HEK293T (cell line): ENCODE measurements at regions not wholly inside any gene's neighbourhood (a gene's known extent, or its start where the extent isn't known, plus 50 kb on each side); places are given as distances from the start of the nearest gene placed in this dataset.

Experiments used
- CTCF ChIA-PET: fragments of 350-600 bp; formaldehyde crosslinking; extraction: SDS; loops from one replicate; lab custom pipeline; 2021; ENCODE audit warnings: antibody characterized with exemption, inconsistent platforms; lab: Yijun Ruan, JAX
- POLR2A ChIA-PET: fragments of 350-600 bp; formaldehyde crosslinking; extraction: SDS; loops from one replicate; lab custom pipeline; 2020; ENCODE audit warnings: antibody characterized with exemption, inconsistent platforms; lab: Yijun Ruan, JAX
- DNase-seq: peaks from one replicate; pipeline ENCODE4 v3.0.0; 2012; ENCODE audit warnings: mixed read lengths; ENCODE audit errors: extremely low spot score
- ARNT ChIP-seq: fragments of 450-650 bp; IDR thresholded peaks from 2 replicates; pipeline ENCODE4 v1.6.1; 2017; ENCODE audit warnings: mild to moderate bottlenecking
- BHLHE40 ChIP-seq: fragments of 450-650 bp; IDR thresholded peaks from 2 replicates; pipeline ENCODE4 v1.6.1; 2016; ENCODE audit warnings: mild to moderate bottlenecking, moderate library complexity, borderline replicate concordance
- CTBP1 ChIP-seq: fragments of 450-650 bp; IDR thresholded peaks from 2 replicates; pipeline ENCODE4 v1.6.1; 2016; ENCODE audit warnings: borderline replicate concordance
- ELF4 ChIP-seq: fragments of 450-650 bp; IDR thresholded peaks from 2 replicates; pipeline ENCODE4 v1.6.1; 2017; ENCODE audit warnings: antibody characterized with exemption
- FOXA1 ChIP-seq: fragments of 450-650 bp; IDR thresholded peaks from 2 replicates; pipeline ENCODE4 v1.6.1; 2016; ENCODE audit warnings: mild to moderate bottlenecking
- FOXK2 ChIP-seq: fragments of 450-650 bp; IDR thresholded peaks from 2 replicates; pipeline ENCODE4 v1.6.1; 2016; ENCODE audit warnings: mild to moderate bottlenecking
- FOXM1 ChIP-seq: fragments of 450-650 bp; IDR thresholded peaks from 2 replicates; pipeline ENCODE4 v1.6.1; 2017; ENCODE audit warnings: mild to moderate bottlenecking, borderline replicate concordance
- HDGF ChIP-seq: fragments of 450-650 bp; IDR thresholded peaks from 2 replicates; pipeline ENCODE4 v1.6.1; 2017; ENCODE audit warnings: antibody characterized with exemption, borderline replicate concordance
- L3MBTL2 ChIP-seq: fragments of 450-650 bp; conservative IDR thresholded peaks from 2 replicates; pipeline ENCODE4 v1.6.1; 2016; ENCODE audit warnings: mild to moderate bottlenecking
- LEF1 ChIP-seq: fragments of 450-650 bp; IDR thresholded peaks from 2 replicates; pipeline ENCODE4 v1.6.1; 2017; ENCODE audit warnings: mild to moderate bottlenecking, borderline replicate concordance
- NFRKB ChIP-seq: fragments of 450-650 bp; IDR thresholded peaks from 2 replicates; pipeline ENCODE4 v1.6.1; 2016; ENCODE audit warnings: mild to moderate bottlenecking, moderate library complexity
- SP1 ChIP-seq: fragments of 450-650 bp; IDR thresholded peaks from 2 replicates; pipeline ENCODE4 v1.6.1; 2017
- SUZ12 ChIP-seq: fragments of 450-650 bp; IDR thresholded peaks from 2 replicates; pipeline ENCODE4 v1.6.1; 2016; ENCODE audit warnings: mild to moderate bottlenecking
- TARDBP ChIP-seq: fragments of 450-650 bp; IDR thresholded peaks from 2 replicates; pipeline ENCODE4 v1.6.1; 2016
- ZNF384 ChIP-seq: fragments of 450-650 bp; IDR thresholded peaks from 2 replicates; pipeline ENCODE4 v1.6.1; 2016
- TF ChIP-seq, protein P1 (sequence below): fragments of 450-650 bp; IDR thresholded peaks from 2 replicates; pipeline ENCODE4 v1.6.1; 2016

DNA sequence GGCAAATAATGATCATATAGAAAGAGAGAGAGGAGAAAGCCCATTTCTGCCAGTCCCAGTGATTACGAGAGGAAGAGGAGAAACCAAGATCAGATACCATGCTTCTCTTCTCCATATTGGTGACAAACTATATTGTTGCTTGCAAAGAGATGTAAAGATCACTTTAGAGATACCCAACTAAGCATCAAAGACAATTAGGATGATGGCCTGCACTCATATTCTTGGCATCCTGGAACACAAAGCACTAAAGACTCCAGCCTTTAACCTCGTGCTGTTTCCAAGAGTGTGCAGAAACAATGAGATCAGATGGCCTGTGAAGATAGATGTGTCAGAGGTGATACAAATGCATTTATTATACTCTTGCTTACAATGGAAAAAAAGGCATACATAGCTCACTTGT is 170.7 kb upstream of the TP63 start:
- CTCF ChIA-PET, result no interaction called here
- POLR2A ChIA-PET, result no interaction called here
- no peak for DNase-seq
- TF ChIP-seq FOXK2 (no peak), ELF4 (no peak), TARDBP (no peak)
- TF ChIP-seq, protein P1, sequence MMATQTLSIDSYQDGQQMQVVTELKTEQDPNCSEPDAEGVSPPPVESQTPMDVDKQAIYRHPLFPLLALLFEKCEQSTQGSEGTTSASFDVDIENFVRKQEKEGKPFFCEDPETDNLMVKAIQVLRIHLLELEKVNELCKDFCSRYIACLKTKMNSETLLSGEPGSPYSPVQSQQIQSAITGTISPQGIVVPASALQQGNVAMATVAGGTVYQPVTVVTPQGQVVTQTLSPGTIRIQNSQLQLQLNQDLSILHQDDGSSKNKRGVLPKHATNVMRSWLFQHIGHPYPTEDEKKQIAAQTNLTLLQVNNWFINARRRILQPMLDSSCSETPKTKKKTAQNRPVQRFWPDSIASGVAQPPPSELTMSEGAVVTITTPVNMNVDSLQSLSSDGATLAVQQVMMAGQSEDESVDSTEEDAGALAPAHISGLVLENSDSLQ, result no peak

DNA sequence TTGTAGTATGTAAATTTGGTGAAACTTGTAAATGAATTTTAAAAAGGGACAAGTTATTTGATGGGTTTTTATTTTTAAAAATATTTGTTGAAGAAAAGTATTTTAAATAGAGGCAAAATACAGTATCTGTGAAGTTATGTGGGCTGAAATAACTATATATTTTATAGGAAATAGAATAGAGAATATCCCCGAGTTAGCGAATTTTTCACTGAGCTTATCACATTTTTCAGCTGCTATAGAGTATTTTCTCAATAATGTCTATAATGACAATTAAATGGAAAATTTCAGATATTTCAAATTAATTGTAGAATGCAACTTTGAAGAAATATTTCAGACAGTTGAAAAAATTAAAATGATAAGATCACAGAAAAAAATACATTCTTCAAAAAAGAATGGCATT is 166.4 kb upstream of the TP63 start:
- CTCF ChIA-PET, result no interaction called here
- no peak for DNase-seq
- TF ChIP-seq HDGF, result no peak
- no peak for TF ChIP-seq FOXM1
- TF ChIP-seq FOXA1, result no peak
- no peak for TF ChIP-seq BHLHE40
- TF ChIP-seq L3MBTL2, result no peak
- no peak for TF ChIP-seq FOXK2
- no peak for TF ChIP-seq SP1
- no peak for TF ChIP-seq ZNF384
- TF ChIP-seq NFRKB, result no peak
- no peak for TF ChIP-seq CTBP1
- TF ChIP-seq LEF1, result no peak
- TF ChIP-seq TARDBP, result no peak
- no peak for TF ChIP-seq ARNT
- TF ChIP-seq ELF4, result no peak
- TF ChIP-seq SUZ12, result no peak
- TF ChIP-seq, protein P1, result no peak
- POLR2A ChIA-PET, result no interaction called here

DNA sequence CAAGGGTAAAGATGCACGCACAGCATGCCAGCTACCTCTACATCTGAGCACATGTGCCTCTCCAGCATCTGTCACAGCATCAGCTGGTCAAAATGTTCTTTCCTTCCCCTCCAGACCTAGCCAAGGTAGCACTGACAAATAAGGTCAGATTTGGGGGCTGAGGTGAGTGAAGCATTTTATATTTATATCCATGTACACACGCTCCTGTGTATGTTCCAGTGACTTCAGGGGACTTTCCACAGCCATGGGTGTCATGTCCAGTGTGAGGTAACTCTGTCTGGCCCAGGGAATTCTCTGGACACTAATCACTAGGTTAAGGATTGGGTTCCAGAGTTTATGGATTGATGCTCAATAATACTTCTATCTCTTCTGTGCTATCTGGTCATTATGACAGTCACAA is 165.2 kb upstream of the TP63 start:
- ChIA-PET CTCF (no interaction called here), POLR2A (no interaction called here)
- TF ChIP-seq SUZ12, result no peak
- TF ChIP-seq HDGF, result no peak
- TF ChIP-seq, protein P1, result no peak
- TF ChIP-seq FOXA1, result no peak
- TF ChIP-seq ELF4, result no peak
- no peak for TF ChIP-seq FOXK2
- no peak for TF ChIP-seq LEF1
- TF ChIP-seq SP1, result no peak
- TF ChIP-seq FOXM1, result no peak
- TF ChIP-seq BHLHE40, result no peak
- TF ChIP-seq ZNF384, result no peak
- TF ChIP-seq CTBP1, result no peak
- no peak for TF ChIP-seq NFRKB
- DNase-seq, result no peak

DNA sequence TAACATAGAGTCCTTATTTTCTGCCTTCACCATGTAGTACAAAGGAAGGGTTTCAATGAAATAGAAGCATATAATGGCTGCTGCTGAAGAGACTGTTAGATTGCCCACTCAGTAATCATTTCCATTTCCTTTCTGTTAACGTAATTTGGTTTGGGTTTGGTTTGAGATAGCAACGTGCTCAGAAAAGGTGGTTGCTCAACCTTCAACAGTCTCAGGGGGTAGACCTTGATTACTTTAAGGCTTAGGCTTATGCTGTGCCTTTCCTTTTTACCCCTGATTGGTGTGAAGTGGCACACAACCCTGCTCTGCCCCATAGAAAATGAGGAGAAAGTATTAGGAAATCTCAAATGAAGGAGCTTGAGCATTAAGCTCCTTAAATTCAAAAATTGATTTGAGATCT is 163.7 kb upstream of the TP63 start:
- TF ChIP-seq ELF4, result no peak
- TF ChIP-seq, protein P1, result no peak
- TF ChIP-seq FOXK2, result no peak
- TF ChIP-seq ARNT, result no peak
- no peak for TF ChIP-seq L3MBTL2
- TF ChIP-seq FOXM1, result no peak
- no peak for TF ChIP-seq LEF1
- TF ChIP-seq HDGF, result no peak
- TF ChIP-seq FOXA1, result no peak
- TF ChIP-seq SP1, result no peak
- TF ChIP-seq BHLHE40, result no peak
- no peak for TF ChIP-seq CTBP1
- TF ChIP-seq TARDBP, result no peak
- CTCF ChIA-PET, result no interaction called here
- DNase-seq, result no peak
- POLR2A ChIA-PET, result no interaction called here

DNA sequence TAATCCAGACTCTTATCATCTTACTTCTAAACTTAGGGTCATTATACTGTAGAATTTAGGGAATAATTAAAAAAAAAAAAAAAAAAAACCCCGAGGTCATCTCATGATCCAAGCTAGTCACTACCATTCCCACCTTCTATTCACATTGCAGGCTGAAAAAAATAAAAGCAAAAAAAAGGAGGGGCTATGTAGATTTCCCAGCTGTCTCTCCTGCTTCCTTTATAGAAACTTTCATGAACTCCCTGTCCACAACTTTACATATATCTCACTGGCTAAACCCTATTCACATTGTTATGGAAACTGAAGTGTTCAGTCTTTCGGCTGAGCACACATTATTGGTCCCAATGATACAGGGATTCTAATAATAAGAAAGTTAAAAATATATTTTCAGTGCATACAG is 156.2 kb upstream of the TP63 start:
- TF ChIP-seq FOXK2, result no peak
- no peak for TF ChIP-seq FOXM1
- no peak for TF ChIP-seq SUZ12
- no peak for TF ChIP-seq ELF4
- no peak for TF ChIP-seq BHLHE40
- no peak for TF ChIP-seq ARNT
- no peak for TF ChIP-seq NFRKB
- TF ChIP-seq CTBP1, result no peak
- POLR2A ChIA-PET, result no interaction called here
- DNase-seq, result no peak
- CTCF ChIA-PET, result no interaction called here

DNA sequence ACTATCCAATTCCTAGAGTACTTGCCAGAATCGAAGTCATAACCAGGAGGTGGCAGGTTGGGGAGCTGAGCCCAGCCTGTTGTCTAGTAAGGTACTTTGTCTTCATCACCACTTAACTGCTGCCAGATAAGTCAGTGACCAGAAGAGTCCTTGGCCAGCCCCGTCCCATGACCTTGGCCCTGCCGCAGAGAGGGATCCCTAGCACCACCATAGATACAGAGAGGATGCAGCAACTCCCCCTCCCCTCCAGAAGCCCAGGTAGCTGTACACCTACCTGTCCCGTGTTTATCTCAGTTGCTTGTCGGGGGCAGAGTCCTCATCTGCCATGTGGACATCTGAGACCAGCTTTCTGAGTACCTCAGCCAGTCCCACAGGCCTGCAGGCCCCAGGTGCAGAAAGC is 153.6 kb upstream of the TP63 start:
- no peak for TF ChIP-seq LEF1
- TF ChIP-seq FOXA1, result no peak
- no peak for TF ChIP-seq FOXK2
- TF ChIP-seq, protein P1, result no peak
- TF ChIP-seq BHLHE40, result no peak
- TF ChIP-seq FOXM1, result no peak
- no peak for TF ChIP-seq HDGF
- TF ChIP-seq TARDBP, result no peak
- no peak for TF ChIP-seq L3MBTL2
- no peak for TF ChIP-seq SP1
- no peak for TF ChIP-seq ARNT
- ChIA-PET CTCF (no interaction called here), POLR2A (no interaction called here)
- DNase-seq, result no peak
